ENCODE measurements at regions not wholly inside any gene's neighbourhood (a gene's known extent, or its start where the extent isn't known, plus 50 kb on each side); places are given as distances from the start of the nearest gene placed in this dataset.

GRCh38 chr17:79495665-79496064 lies 115.2 kb downstream of the RBFOX3 start:
- TF ChIP-seq CTCF (IDR thresholded peaks at IDR 0.05; ENCODE audit: borderline replicate concordance, extremely low read depth, low read length, poor library complexity, severe bottlenecking) (no peak), EZH2 (IDR thresholded peaks at IDR 0.05; ENCODE audit: borderline replicate concordance, low read depth, low read length, severe bottlenecking) (no peak)

Measured in DND-41 (cell line).